Smooth muscle cell (in vitro differentiated cells): ENCODE measurements at regions not wholly inside any gene's neighbourhood (a gene's known extent, or its start where the extent isn't known, plus 50 kb on each side); places are given as distances from the start of the nearest gene placed in this dataset.

ENCODE experiments used
- DNase-seq: peaks from one replicate; lab custom pipeline; 2025; ENCODE audit not compliant: unreplicated experiment; lab: John Stamatoyannopoulos, UW
- H2AFZ ChIP-seq: fragments of 200-600 bp; sonication (generic); 2 replicates; pipeline ENCODE4 v1.6.0; 2016; ENCODE audit warnings: antibody characterized with exemption, low read depth, mild to moderate bottlenecking
- H3F3A ChIP-seq: fragments of 200-600 bp; sonication (generic); 2 replicates; pipeline ENCODE4 v1.6.0; 2017; ENCODE audit warnings: antibody characterized with exemption, low read depth
- H3K27ac ChIP-seq: fragments of 200-600 bp; sonication (generic); 2 replicates; pipeline ENCODE4 v1.5.1; 2016; ENCODE audit warnings: low read depth, mild to moderate bottlenecking
- H3K27me3 ChIP-seq: fragments of 200-600 bp; sonication (generic); 2 replicates; pipeline ENCODE4 v1.6.1; 2016; ENCODE audit warnings: low read depth, mild to moderate bottlenecking
- H3K36me3 ChIP-seq: fragments of 200-600 bp; sonication (generic); 2 replicates; pipeline ENCODE4 v1.5.1; 2016; ENCODE audit warnings: low read depth
- H3K4me1 ChIP-seq: fragments of 200-600 bp; sonication (generic); 2 replicates; pipeline ENCODE4 v1.5.1; 2016; ENCODE audit warnings: low read depth
- H3K4me2 ChIP-seq: fragments of 200-600 bp; sonication (generic); 2 replicates; pipeline ENCODE4 v1.6.0; 2016; ENCODE audit warnings: mild to moderate bottlenecking
- H3K4me3 ChIP-seq: fragments of 200-600 bp; sonication (generic); 2 replicates; pipeline ENCODE4 v1.5.1; 2016; ENCODE audit warnings: mild to moderate bottlenecking
- H3K79me2 ChIP-seq: fragments of 200-600 bp; sonication (generic); 2 replicates; pipeline ENCODE4 v1.6.0; 2016; ENCODE audit warnings: low read depth, mild to moderate bottlenecking
- H3K9ac ChIP-seq: fragments of 200-600 bp; sonication (generic); 2 replicates; pipeline ENCODE4 v1.6.0; 2016; ENCODE audit warnings: low read depth
- H3K9me3 ChIP-seq: fragments of 200-600 bp; sonication (generic); replicated peaks from 2 replicates; pipeline ENCODE4 v1.5.1; 2016; ENCODE audit warnings: low read depth
- H4K20me1 ChIP-seq: fragments of 200-600 bp; sonication (generic); 2 replicates; pipeline ENCODE4 v1.6.0; 2016; ENCODE audit warnings: low read depth
- WGBS: methylation state at CpG from one replicate; pipeline ENCODE4 v1.1.7; 2016; ENCODE audit warnings: low lambda C conversion rate; 5-methylcytosine and 5-hydroxymethylcytosine counted together
- TF ChIP-seq, protein P1 (sequence below): fragments of 200-600 bp; sonication (generic); IDR thresholded peaks from 2 replicates; pipeline ENCODE4 v1.5.1; 2017; ENCODE audit warnings: borderline replicate concordance, mild to moderate bottlenecking, antibody characterized with exemption; ENCODE audit not compliant: insufficient read depth, poor library complexity, severe bottlenecking

DNA sequence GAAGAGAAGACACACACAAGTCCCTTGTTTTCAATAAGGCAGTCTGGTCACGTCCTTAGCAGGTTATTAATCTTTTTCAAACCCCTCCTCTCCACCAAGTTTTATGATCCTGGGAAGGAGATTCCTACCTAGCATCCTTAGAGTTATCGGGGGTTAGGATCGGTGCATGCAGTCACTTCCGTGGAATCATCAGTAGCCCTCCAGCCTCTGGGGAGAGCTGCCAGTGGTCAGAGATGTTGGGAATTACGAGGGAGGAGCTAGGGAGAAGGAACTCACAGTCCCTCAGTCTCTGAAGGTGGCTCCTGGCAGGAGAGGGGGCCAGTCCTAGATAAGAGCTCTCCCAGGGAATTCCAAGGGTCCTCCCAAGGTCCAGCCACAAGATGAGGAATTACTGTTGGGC is 57.7 kb upstream of the ATP5PO start:
- TF ChIP-seq, protein P1, sequence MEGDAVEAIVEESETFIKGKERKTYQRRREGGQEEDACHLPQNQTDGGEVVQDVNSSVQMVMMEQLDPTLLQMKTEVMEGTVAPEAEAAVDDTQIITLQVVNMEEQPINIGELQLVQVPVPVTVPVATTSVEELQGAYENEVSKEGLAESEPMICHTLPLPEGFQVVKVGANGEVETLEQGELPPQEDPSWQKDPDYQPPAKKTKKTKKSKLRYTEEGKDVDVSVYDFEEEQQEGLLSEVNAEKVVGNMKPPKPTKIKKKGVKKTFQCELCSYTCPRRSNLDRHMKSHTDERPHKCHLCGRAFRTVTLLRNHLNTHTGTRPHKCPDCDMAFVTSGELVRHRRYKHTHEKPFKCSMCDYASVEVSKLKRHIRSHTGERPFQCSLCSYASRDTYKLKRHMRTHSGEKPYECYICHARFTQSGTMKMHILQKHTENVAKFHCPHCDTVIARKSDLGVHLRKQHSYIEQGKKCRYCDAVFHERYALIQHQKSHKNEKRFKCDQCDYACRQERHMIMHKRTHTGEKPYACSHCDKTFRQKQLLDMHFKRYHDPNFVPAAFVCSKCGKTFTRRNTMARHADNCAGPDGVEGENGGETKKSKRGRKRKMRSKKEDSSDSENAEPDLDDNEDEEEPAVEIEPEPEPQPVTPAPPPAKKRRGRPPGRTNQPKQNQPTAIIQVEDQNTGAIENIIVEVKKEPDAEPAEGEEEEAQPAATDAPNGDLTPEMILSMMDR, result no peak
- no peak overlapping the region for H3K9ac ChIP-seq
- no peak overlapping the region for H3K4me2 ChIP-seq
- DNase-seq, result no peak
- peaks cover 34% of the 10 kb centered on the region for H3K4me1 ChIP-seq
- H3K36me3 ChIP-seq, result no peaks in the 10 kb centered on the region
- H3K79me2 ChIP-seq, result no peaks in the 10 kb centered on the region
- H4K20me1 ChIP-seq, result no peaks in the 10 kb centered on the region
- H3K27me3 ChIP-seq, result no peaks in the 10 kb centered on the region
- no peak overlapping the region for H3K4me3 ChIP-seq
- H3K9me3 ChIP-seq, result no peaks in the 10 kb centered on the region
- WGBS, result 64% methylated on average over 5 of the region's 5 CpGs
- H3F3A ChIP-seq, result peaks cover 30% of the 10 kb centered on the region
- H2AFZ ChIP-seq, result no peak overlapping the region
- H3K27ac ChIP-seq, result no peak overlapping the region

DNA sequence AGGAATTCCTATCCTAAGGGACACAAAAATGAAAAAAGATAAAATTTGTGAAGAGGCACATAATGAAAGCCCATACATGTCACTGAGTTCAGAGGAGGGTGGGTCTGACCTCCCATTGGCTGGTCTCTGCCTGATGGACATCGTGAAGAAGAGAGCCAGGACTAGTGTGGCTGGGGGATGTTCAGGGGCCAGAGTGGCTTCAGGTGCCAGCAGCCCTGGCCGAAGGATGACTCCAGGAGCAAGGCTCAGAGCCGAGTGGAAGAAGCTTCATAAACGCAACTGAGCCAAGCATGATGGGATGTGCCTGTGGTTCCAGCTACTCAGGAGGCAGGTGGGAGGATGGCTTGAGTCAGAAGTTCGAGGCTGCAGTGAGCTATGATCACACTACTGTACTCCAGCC is 56.9 kb upstream of the ATP5PO start:
- no peaks in the 10 kb centered on the region for H3K9me3 ChIP-seq
- H3K9ac ChIP-seq, result no peak overlapping the region
- H3K4me3 ChIP-seq, result no peak overlapping the region
- H3K36me3 ChIP-seq, result no peaks in the 10 kb centered on the region
- H3F3A ChIP-seq, result peaks cover 24% of the 10 kb centered on the region
- no peak for DNase-seq
- TF ChIP-seq, protein P1, result no peak
- H3K4me2 ChIP-seq, result no peak overlapping the region
- H3K4me1 ChIP-seq, result peaks cover 36% of the 10 kb centered on the region
- H2AFZ ChIP-seq, result no peak overlapping the region
- WGBS, result 93% methylated on average over 5 of the region's 5 CpGs
- peak overlapping the region; percentile 79 for H3K27ac ChIP-seq
- H3K79me2 ChIP-seq, result no peaks in the 10 kb centered on the region
- H4K20me1 ChIP-seq, result no peaks in the 10 kb centered on the region
- no peaks in the 10 kb centered on the region for H3K27me3 ChIP-seq

DNA sequence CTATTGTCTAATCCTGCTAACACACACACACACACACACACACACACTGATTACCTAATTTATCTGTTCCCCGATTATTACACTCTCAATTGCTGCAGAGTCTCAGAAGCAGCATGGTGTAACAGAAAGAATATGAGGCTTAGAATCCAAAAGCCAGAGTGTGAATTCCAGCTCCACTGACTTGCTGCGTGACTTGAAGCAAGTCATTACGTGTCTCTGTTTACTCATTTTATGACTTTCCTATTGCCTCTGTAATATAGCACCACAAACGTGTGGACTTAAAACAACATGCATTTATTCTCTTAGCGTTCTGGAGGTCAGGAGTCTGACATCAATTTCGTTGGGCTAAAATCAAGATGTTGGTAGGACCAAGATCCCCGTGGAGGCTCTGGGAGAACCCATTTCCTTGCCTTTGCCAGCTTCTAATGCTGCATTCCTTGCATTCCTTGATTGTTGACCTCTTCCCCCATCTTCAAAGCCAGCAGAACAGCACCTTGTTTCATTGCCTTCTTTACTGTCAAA is 55.9 kb upstream of the ATP5PO start:
- peaks cover 20% of the 10 kb centered on the region for H3F3A ChIP-seq
- H3K27ac ChIP-seq, result peak overlapping the region; percentile 79
- no peaks in the 10 kb centered on the region for H3K79me2 ChIP-seq
- no peak overlapping the region for H3K4me3 ChIP-seq
- no peaks in the 10 kb centered on the region for H3K36me3 ChIP-seq
- H3K9ac ChIP-seq, result no peak overlapping the region
- H3K4me1 ChIP-seq, result peaks cover 35% of the 10 kb centered on the region
- H3K4me2 ChIP-seq, result peak overlapping the region; percentile 48
- TF ChIP-seq, protein P1, result no peak
- H2AFZ ChIP-seq, result no peak overlapping the region
- H4K20me1 ChIP-seq, result no peaks in the 10 kb centered on the region
- WGBS, result 10% methylated on average over 7 of the region's 7 CpGs
- H3K27me3 ChIP-seq, result no peaks in the 10 kb centered on the region
- no peaks in the 10 kb centered on the region for H3K9me3 ChIP-seq
- DNase-seq, result no peak

DNA sequence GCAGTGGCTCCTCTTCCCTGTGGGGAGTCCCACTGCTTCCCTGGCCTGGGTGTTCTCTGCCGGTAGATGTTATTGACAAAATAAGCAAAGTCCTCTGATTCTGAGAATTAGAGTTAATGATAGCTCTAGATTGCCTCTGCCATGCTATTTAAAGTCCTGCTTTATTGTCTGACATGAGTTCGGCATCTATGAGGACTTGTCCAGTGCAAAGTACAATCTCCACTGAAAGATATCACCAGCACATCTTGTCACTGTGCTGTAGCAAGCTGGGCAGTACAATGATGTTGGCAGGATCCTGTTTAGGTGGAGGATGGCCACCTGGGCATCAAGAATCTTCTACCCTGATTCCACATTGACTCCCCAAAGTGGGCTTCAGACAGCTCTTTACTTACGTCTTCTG is 54.0 kb upstream of the ATP5PO start:
- H3K9me3 ChIP-seq, result no peaks in the 10 kb centered on the region
- TF ChIP-seq, protein P1, result no peak
- no peak for DNase-seq
- H3K4me1 ChIP-seq, result peaks cover 21% of the 10 kb centered on the region
- peak overlapping the region; percentile 56 for H3K4me2 ChIP-seq
- no peaks in the 10 kb centered on the region for H3K27me3 ChIP-seq
- no peaks in the 10 kb centered on the region for H4K20me1 ChIP-seq
- H3K27ac ChIP-seq, result peak overlapping the region; percentile 60
- H3F3A ChIP-seq, result peaks cover 19% of the 10 kb centered on the region
- H3K79me2 ChIP-seq, result no peaks in the 10 kb centered on the region
- no peak overlapping the region for H3K4me3 ChIP-seq
- no peak overlapping the region for H3K9ac ChIP-seq
- no peaks in the 10 kb centered on the region for H3K36me3 ChIP-seq
- WGBS, result 95% methylated on average over 3 of the region's 3 CpGs
- H2AFZ ChIP-seq, result no peak overlapping the region
